ENCODE measurements at regions not wholly inside any gene's neighbourhood (a gene's known extent, or its start where the extent isn't known, plus 50 kb on each side); places are given as distances from the start of the nearest gene placed in this dataset.

DNA sequence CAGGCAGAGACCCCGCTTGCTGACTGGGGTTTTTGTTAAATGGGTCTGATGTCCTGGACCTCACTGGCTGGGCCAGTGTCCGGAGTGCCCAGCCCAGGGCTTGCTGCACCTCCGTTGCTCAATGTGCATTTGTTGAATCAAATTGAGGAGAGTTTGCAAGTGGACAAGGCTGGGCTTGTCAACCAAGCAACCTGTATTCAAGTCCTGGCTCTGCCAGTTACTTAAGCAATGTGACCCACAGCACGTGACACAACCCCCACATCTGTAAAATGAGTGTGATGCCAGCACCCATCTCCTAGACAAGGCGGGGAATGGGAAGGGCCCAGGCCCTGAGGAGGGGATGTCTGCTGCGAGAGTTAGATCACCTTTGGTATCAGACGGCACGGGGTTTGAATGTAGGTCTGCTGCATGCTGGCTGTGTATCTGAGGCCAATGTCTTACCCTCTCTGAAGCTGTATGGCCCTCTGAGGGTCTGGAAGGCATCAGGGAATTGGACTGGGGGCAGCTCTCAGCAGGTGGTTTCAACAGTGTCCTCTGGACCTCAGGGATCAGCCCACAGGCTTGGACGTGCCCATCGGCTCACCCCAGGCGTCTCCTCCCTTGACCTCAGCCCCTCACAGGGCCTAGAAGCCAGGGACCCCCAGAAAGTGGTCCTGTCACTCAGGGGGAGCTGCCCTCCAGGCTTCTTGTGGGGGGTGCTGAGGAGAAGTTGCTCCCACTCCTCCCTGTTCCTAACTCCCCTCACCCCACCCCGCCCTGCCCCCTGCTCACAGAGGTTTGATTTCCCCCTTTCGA, 51.0 kb upstream of the RUNX3 start:
- DNase-seq: no peak

All from NCI-H2081 treated with DMSO at 0.1 percent for 48 hours (cell line).